Right lung (tissue), 2 donors: ENCODE measurements at regions not wholly inside any gene's neighbourhood (a gene's known extent, or its start where the extent isn't known, plus 50 kb on each side); places are given as distances from the start of the nearest gene placed in this dataset.

Experiments used
- DNase-seq, 2 donors: peaks; one replicate each; pipeline ENCODE4 v3.0.0-alpha.2; 2013

- DNase-seq = no peak
These were observed 194.8 kb downstream of the UNC5CL start for GRCh38 chr6:40844246-40844645.

GRCh38 chr6:40841721-40842120, 197.3 kb downstream of the UNC5CL start:
- no peak for DNase-seq

DNA sequence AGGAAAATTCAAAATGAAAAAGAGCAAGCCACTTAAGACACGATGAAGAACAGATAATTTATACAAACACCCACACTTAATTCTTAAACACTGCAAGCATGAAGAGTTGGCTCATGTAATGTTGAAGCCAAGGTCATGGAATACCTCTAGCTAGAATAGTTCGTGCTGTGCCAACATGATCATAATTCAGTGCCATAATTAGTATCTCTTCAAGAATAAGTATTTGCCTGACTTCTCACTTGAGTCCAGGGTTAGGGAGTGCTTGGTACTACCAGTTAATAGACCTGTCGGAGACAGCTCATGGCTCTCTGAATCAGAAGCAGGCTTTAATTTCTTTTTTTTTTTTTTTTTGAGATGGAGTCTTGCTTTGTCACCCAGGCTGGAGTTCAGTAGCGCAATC, 206.3 kb downstream of the UNC5CL start:
- no peak for DNase-seq

GRCh38 chr6:40831381-40831780, 207.6 kb downstream of the UNC5CL start:
- no peak for DNase-seq

GRCh38 chr6:40825102-40825501, 213.9 kb downstream of the UNC5CL start:
- DNase-seq = peak; percentile 38 to 45

GRCh38 chr6:40823917-40824891, 214.8 kb downstream of the UNC5CL start:
- DNase-seq = peak in 1 of 2 donors; percentile 42

GRCh38 chr6:40822619-40823018, 216.4 kb downstream of the UNC5CL start:
- no peak for DNase-seq

DNA sequence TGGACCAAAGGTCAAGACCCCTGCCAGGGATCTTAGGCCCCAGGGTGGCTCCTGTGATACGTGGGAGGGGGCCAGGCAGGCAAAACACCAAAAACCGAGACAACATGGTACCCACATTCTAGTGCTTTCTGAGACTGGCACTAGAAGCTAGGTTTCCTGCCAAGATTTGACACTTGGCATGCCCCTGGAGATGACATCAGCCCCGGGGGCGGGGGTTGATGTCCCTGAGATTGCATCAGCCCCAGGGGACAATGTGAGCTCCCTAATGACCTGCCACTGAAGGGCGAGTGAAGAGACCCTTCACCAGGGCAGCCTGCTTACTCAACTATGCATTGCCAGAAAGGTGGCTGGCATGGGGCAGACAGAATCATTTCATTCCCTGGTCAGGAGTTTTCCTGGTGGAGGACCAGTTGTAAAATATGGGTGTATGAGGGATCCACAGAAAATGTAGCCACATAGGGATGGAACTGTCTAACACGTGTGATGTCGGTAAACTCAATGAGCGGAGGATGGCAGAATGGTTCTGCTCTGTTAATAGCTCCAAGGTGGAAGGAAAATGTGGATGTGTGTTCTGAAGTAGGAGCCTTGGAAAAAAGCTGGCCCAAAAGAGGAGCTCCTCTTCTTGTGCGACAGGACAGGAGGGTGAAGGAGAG, 219.7 kb downstream of the UNC5CL start:
- DNase-seq = no peak

GRCh38 chr6:40817369-40817768, 221.7 kb downstream of the UNC5CL start:
- DNase-seq = no peak

GRCh38 chr6:40816601-40817000, 222.4 kb downstream of the UNC5CL start:
- DNase-seq = no peak

- no peak for DNase-seq
These were observed 223.3 kb downstream of the UNC5CL start for GRCh38 chr6:40815731-40816130.

- no peak for DNase-seq
These were observed 223.0 kb upstream of the LRFN2 start for GRCh38 chr6:40810171-40810570.

DNA sequence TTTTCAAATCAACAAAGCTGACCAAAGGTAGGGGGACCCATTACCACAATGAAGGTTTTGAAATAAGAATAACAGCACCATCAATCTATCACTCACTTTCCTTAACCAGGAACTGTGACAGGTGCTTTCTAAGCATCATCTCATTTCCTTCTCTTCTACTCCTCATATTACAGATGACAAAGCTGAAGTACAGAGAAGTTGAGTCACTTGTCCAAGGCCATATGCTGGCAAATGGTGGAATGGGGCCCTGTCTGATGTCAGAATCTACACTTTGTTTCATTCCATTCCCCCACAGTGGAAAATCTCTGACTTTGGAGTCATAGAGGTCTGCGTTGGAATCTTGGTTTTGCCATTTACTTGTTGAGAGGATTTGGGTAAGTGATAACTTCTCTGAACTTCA, 222.5 kb upstream of the LRFN2 start:
- DNase-seq = no peak

DNA sequence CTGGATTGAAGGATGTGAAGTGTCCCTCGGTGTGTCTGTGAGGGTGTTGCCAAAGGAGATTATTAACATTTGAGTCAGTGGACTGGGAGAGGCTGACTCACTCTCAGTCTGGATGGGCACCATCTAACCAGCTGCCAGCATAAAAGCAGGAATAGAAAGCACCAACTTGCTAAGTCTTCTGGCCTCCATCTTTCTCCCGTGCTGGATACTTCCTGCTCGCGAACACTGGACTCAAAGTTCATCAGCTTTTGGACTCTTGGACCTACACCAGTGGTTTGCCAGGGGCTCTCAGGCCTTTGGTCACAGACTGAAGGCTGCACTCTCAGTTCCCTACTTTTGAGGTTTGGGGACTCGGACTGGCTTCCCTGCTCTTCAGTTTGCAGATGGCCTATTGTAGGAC, 220.3 kb upstream of the LRFN2 start:
- DNase-seq = no peak

- no peak for DNase-seq
These were observed 219.2 kb upstream of the LRFN2 start for GRCh38 chr6:40806256-40806864.

GRCh38 chr6:40805336-40805735, 218.2 kb upstream of the LRFN2 start:
- DNase-seq = no peak

DNA sequence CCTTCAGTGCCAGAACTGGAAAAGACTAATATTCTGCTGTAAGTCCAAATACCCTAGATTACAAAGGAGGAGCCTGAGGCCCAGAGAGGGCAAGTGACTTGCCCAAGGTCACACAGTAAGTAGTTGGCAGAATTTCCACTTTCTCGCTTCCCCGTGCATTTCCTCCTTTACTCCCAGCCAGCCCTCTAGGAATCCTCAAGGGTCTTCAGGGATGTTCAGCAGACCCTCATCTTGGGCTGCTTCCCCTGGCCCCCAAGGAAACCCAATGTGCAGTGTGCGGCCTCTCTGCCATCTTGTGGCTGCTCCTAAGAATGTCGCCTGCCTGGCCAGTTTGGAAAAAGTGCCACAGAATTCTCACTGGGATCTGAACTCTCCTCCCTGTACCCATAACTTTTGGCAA, 217.7 kb upstream of the LRFN2 start:
- DNase-seq = no peak

DNA sequence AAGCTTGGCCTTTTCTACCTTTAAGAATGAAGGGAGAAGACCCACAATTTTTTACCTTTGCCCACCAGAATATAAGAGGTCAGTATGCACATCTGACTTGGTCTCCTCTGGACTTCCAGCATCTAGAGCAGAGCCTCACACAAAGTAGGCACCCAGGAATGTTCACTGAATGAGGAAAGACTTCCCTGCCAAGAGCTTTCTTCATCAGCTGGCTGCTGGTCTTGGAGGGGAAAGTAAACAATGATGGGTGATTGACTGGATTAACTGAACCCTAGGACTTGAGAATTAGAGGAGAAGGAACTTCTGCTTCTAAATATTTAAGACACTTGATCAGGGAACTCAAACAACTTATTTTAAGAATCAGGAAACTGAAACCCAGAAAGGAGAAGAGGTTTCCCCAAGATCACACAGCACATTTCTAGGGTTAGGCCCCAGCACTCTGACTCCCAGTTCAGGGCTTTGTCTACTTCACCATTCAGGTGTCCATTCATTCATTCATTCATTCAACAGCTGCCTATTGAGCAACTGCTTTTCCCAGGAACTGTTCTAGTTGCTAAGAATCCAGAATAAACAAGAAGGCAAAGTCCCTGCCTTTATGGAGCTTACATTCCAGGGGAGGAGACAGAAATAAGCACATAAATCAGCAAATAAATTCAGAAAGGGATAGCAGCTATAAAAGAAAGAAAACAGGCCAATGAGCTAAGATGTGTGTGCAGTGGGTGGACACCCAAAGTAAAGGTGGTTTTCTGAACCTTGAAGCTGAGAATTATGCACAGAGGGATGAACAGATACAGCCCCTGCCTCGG, 216.9 kb upstream of the LRFN2 start:
- no peak for DNase-seq

DNA sequence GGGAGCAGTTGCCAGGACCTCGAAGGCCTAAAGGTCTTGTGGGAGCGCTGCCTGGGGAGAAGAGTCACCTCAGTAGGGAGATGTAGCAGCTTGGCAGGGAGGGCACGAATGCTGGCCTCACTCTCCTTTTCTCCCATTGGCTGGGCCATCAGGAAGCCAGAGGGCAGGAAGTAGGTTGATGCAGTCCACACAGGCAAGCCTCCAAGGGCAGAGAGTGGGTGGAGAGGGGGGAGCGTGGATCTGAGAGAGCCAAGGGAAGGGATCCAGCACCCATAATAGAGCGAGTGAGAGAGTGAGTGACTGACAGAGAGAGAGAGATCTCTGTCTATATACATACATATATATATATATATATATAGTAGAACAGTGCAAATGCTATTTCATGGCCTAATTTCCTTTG, 215.3 kb upstream of the LRFN2 start:
- DNase-seq = no peak

GRCh38 chr6:40799296-40800140, 212.4 kb upstream of the LRFN2 start:
- no peak for DNase-seq
